Colonic mucosa (tissue), 4 donors: ENCODE measurements at regions not wholly inside any gene's neighbourhood (a gene's known extent, or its start where the extent isn't known, plus 50 kb on each side); places are given as distances from the start of the nearest gene placed in this dataset.

ENCODE experiments used
- DNase-seq: peaks from one replicate; pipeline ENCODE4 v3.0.0-alpha.2; 2020
- H3K27ac ChIP-seq: fragments of 200-600 bp; one replicate; pipeline ENCODE4 v1.8.0; 2021
- H3K27me3 ChIP-seq: fragments of 200-600 bp; one replicate; pipeline ENCODE4 v1.8.0; 2021
- H3K36me3 ChIP-seq: fragments of 200-600 bp; one replicate; pipeline ENCODE4 v1.8.0; 2021
- H3K4me1 ChIP-seq: fragments of 200-600 bp; one replicate; pipeline ENCODE4 v1.8.0; 2021; ENCODE audit warnings: mild to moderate bottlenecking
- H3K4me3 ChIP-seq: fragments of 200-600 bp; one replicate; pipeline ENCODE4 v1.8.0; 2021
- H3K9ac ChIP-seq, 2 donors: one replicate each; pipeline ENCODE4 v1.7.0; 2013; ENCODE audit warnings: control low read depth in 2 of 2, low read depth in 2 of 2, low read length in 2 of 2
- H3K9me3 ChIP-seq: fragments of 200-600 bp; one replicate; pipeline ENCODE4 v1.8.0; 2021
- intact Hi-C: fragments of 100-400 bp; cut with DNase I; formaldehyde crosslinking; loops from one replicate; pipeline ENCODE4 v1.14.1; 2022
- TF ChIP-seq, protein P1 (sequence below): fragments of 200-600 bp; IDR thresholded peaks from one replicate; pipeline ENCODE4 v1.8.0; 2022; ENCODE audit warnings: antibody characterized with exemption, mild to moderate bottlenecking
- donor health status: healthy.
- donor health status: DM: no; HTN: no; CAD: no.
- donor health status: DM: no; HTN: no; CAD: no.

DNA sequence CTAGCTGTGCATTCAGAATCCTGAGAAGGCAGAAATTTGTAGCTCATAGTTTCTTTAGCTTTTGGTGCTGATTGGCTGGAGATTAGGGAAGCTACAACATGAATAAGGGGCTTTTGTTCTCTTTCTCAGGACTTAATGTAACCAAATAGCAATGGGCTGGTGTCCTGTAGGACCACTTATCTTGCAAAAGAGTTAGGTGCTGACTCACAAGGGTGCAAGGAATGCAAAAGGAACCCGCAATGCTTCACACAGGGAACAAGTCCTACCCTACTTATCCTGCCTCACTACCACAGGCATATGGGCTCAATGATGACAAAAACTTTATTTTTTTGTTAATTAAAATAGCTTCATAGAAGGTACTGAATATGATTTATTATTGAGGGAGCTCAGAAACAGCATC, 541.5 kb downstream of the AMY1C start:
- Histone ChIP-seq H3K9ac (no peak overlapping the region), H3K36me3 (no peaks in the 10 kb centered on the region), H3K9me3 (no peaks in the 10 kb centered on the region), H3K27me3 (no peaks in the 10 kb centered on the region), H3K4me1 (no peaks in the 10 kb centered on the region), H3K4me3 (no peak overlapping the region), H3K27ac (no peak overlapping the region)
- DNase-seq: no peak
- intact Hi-C loops: no loop called here
- TF ChIP-seq, protein P1, sequence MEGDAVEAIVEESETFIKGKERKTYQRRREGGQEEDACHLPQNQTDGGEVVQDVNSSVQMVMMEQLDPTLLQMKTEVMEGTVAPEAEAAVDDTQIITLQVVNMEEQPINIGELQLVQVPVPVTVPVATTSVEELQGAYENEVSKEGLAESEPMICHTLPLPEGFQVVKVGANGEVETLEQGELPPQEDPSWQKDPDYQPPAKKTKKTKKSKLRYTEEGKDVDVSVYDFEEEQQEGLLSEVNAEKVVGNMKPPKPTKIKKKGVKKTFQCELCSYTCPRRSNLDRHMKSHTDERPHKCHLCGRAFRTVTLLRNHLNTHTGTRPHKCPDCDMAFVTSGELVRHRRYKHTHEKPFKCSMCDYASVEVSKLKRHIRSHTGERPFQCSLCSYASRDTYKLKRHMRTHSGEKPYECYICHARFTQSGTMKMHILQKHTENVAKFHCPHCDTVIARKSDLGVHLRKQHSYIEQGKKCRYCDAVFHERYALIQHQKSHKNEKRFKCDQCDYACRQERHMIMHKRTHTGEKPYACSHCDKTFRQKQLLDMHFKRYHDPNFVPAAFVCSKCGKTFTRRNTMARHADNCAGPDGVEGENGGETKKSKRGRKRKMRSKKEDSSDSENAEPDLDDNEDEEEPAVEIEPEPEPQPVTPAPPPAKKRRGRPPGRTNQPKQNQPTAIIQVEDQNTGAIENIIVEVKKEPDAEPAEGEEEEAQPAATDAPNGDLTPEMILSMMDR: no peak

DNA sequence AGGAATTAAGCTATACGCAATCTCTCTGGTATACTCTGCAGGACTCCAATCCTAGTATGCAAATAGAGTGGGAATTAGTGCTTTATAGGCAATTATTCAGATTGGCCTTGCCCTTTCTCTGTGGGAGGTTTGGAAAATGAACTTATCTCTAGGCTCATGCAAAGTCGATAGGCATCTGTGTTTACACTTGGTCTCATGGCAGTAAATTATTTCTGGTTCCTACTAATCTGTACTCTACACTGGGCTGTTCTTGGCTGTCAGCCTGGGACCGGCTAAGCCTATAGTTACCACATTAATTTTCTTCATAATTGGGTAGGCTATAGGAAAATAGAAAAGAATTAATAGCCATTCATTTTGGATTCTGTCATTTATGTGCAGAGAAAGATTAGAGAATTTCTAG, 544.6 kb downstream of the AMY1C start:
- no peaks in the 10 kb centered on the region for H3K4me1 ChIP-seq
- H3K9me3 ChIP-seq: no peaks in the 10 kb centered on the region
- H3K27ac ChIP-seq: no peak overlapping the region
- intact Hi-C loops: no loop called here
- H3K4me3 ChIP-seq: no peak overlapping the region
- H3K9ac ChIP-seq: no peak overlapping the region
- H3K36me3 ChIP-seq: no peaks in the 10 kb centered on the region
- no peak for DNase-seq
- H3K27me3 ChIP-seq: no peaks in the 10 kb centered on the region
- TF ChIP-seq, protein P1: no peak

DNA sequence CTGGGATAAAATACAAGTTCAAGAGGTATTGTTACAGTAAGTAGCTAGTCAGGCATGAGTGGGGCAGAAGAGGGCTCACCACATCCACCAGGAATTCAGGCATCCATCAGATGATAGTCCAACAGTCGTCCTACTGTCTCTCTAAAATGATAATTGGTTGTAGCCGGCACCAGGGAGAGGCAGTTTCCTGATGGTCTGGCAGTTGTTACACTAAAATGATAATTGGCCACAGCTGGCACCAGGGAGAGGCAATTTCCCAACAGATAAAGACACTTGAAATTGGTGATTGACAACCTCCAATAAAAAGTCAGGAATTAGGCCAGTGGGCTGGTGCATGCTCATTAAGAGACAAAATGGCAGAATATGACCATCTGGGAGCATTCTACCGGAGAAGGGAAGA, 545.8 kb downstream of the AMY1C start:
- no peaks in the 10 kb centered on the region for H3K9me3 ChIP-seq
- H3K27me3 ChIP-seq: no peaks in the 10 kb centered on the region
- TF ChIP-seq, protein P1: no peak
- no peak overlapping the region for H3K9ac ChIP-seq
- H3K36me3 ChIP-seq: no peaks in the 10 kb centered on the region
- DNase-seq: no peak
- H3K4me3 ChIP-seq: no peak overlapping the region
- intact Hi-C loops: no loop called here
- no peaks in the 10 kb centered on the region for H3K4me1 ChIP-seq
- H3K27ac ChIP-seq: no peak overlapping the region

DNA sequence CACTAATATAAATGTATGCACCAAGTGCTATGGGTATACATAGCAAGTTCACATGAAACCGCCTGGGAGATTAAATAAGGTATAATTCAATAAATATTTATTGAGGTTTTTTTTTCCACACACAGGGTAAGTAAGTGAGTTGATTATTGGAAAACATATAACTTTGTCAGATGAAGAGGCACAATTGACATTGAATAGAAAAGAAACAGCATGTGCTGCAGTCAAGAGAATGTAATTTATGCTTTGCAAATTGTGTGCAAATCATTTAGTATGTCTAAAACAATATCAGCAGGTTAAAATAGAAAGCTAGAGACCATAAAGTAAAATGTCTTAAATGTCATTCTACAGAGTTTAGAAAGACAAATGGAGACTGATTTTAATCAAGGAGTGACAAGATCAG, 560.0 kb downstream of the AMY1C start:
- DNase-seq: no peak
- intact Hi-C loops: no loop called here
- no peaks in the 10 kb centered on the region for H3K36me3 ChIP-seq

DNA sequence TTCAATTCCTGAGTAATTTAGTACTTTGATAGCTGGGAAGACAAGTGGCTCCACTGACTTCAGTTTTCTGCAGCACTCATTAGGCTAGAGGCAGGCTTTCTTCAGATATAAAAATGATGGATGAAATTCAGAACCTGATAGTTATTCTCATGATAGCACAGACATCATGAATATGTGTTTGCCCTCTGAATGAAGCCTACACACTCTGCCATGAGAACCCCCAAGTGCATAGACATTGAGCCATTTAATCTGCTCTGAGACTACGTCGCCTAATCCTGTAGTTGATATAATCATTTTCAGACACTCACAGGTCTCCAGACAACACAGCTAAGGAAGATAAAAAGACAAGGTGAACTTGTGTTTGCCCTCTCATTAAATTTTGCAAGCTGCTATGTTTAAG, 566.1 kb downstream of the AMY1C start:
- TF ChIP-seq, protein P1: no peak
- Histone ChIP-seq H3K27me3 (no peaks in the 10 kb centered on the region), H3K36me3 (no peaks in the 10 kb centered on the region), H3K4me1 (no peaks in the 10 kb centered on the region), H3K4me3 (no peak overlapping the region), H3K9ac (no peak overlapping the region), H3K27ac (no peak overlapping the region), H3K9me3 (no peaks in the 10 kb centered on the region)
- intact Hi-C loops: no loop called here
- DNase-seq: no peak

More for the DNA sequence above, 560.0 kb downstream of the AMY1C start:
- Histone ChIP-seq H3K27ac (no peak overlapping the region), H3K27me3 (no peaks in the 10 kb centered on the region), H3K4me3 (no peak overlapping the region), H3K9ac (no peak overlapping the region), H3K4me1 (no peaks in the 10 kb centered on the region), H3K9me3 (no peaks in the 10 kb centered on the region)
- TF ChIP-seq, protein P1: no peak

DNA sequence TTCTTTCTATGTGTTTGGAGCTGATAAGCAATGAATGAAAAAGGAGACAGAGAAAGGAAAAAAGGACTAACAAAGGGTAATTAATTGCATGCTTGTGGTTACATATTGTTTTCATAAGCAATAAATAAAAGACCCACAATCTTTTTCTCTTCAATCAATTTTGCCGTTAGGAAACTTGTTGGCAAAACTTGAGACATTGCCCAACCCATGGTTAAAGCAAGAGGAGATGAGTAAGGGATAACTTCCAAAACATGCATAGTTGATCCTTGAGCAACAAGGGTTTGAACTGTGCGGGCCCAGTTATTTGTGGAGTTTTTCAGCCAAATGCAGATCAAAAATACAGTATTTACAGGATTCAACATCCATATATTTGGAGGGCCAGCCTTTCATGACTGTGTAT, 572.4 kb downstream of the AMY1C start:
- H3K4me1 ChIP-seq: no peaks in the 10 kb centered on the region
- no peaks in the 10 kb centered on the region for H3K9me3 ChIP-seq
- DNase-seq: no peak
- H3K9ac ChIP-seq: no peak overlapping the region
- TF ChIP-seq, protein P1: no peak
- H3K27me3 ChIP-seq: no peaks in the 10 kb centered on the region
- intact Hi-C loops: no loop called here
- no peaks in the 10 kb centered on the region for H3K36me3 ChIP-seq
- H3K27ac ChIP-seq: no peak overlapping the region
- H3K4me3 ChIP-seq: no peak overlapping the region
